HEK293T (cell line): ENCODE measurements at regions not wholly inside any gene's neighbourhood (a gene's known extent, or its start where the extent isn't known, plus 50 kb on each side); places are given as distances from the start of the nearest gene placed in this dataset.

Experiments used
- ARNT ChIP-seq: fragments of 450-650 bp; IDR thresholded peaks from 2 replicates; pipeline ENCODE4 v1.6.1; 2017; ENCODE audit warnings: mild to moderate bottlenecking
- BHLHE40 ChIP-seq: fragments of 450-650 bp; IDR thresholded peaks from 2 replicates; pipeline ENCODE4 v1.6.1; 2016; ENCODE audit warnings: mild to moderate bottlenecking, moderate library complexity, borderline replicate concordance
- CTBP1 ChIP-seq: fragments of 450-650 bp; IDR thresholded peaks from 2 replicates; pipeline ENCODE4 v1.6.1; 2016; ENCODE audit warnings: borderline replicate concordance
- ELF4 ChIP-seq: fragments of 450-650 bp; IDR thresholded peaks from 2 replicates; pipeline ENCODE4 v1.6.1; 2017; ENCODE audit warnings: antibody characterized with exemption
- FOXA1 ChIP-seq: fragments of 450-650 bp; IDR thresholded peaks from 2 replicates; pipeline ENCODE4 v1.6.1; 2016; ENCODE audit warnings: mild to moderate bottlenecking
- FOXK2 ChIP-seq: fragments of 450-650 bp; IDR thresholded peaks from 2 replicates; pipeline ENCODE4 v1.6.1; 2016; ENCODE audit warnings: mild to moderate bottlenecking
- FOXM1 ChIP-seq: fragments of 450-650 bp; IDR thresholded peaks from 2 replicates; pipeline ENCODE4 v1.6.1; 2017; ENCODE audit warnings: mild to moderate bottlenecking, borderline replicate concordance
- HDGF ChIP-seq: fragments of 450-650 bp; IDR thresholded peaks from 2 replicates; pipeline ENCODE4 v1.6.1; 2017; ENCODE audit warnings: antibody characterized with exemption, borderline replicate concordance
- L3MBTL2 ChIP-seq: fragments of 450-650 bp; conservative IDR thresholded peaks from 2 replicates; pipeline ENCODE4 v1.6.1; 2016; ENCODE audit warnings: mild to moderate bottlenecking
- NFRKB ChIP-seq: fragments of 450-650 bp; IDR thresholded peaks from 2 replicates; pipeline ENCODE4 v1.6.1; 2016; ENCODE audit warnings: mild to moderate bottlenecking, moderate library complexity
- SP1 ChIP-seq: fragments of 450-650 bp; IDR thresholded peaks from 2 replicates; pipeline ENCODE4 v1.6.1; 2017
- TARDBP ChIP-seq: fragments of 450-650 bp; IDR thresholded peaks from 2 replicates; pipeline ENCODE4 v1.6.1; 2016
- TF ChIP-seq, protein P1 (sequence below): fragments of 450-650 bp; IDR thresholded peaks from 2 replicates; pipeline ENCODE4 v1.6.1; 2016

DNA sequence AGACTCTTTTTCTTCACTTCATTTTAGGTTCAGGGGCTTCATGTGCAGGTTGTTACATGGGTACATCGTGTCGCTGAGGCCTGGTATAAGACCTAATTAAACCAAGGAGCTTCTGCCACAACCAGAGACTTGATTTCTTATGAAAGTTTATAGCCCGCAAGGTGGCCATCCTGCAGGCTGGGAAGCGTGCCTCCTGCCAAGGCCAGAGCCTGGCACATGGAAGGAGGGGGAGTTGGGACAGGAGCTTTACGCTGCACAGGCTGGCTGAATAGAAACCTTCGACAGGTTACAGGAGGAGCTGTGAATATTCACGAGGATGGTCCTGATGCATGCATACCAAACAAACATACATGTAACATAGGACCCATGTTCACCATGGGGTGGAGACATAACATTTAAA is 50.1 kb upstream of the SIMC1 start:
- no peak for TF ChIP-seq FOXA1
- TF ChIP-seq HDGF = no peak
- TF ChIP-seq CTBP1 = no peak
- no peak for TF ChIP-seq SP1
- no peak for TF ChIP-seq FOXM1
- TF ChIP-seq FOXK2 = no peak
- no peak for TF ChIP-seq ELF4
- TF ChIP-seq, protein P1, sequence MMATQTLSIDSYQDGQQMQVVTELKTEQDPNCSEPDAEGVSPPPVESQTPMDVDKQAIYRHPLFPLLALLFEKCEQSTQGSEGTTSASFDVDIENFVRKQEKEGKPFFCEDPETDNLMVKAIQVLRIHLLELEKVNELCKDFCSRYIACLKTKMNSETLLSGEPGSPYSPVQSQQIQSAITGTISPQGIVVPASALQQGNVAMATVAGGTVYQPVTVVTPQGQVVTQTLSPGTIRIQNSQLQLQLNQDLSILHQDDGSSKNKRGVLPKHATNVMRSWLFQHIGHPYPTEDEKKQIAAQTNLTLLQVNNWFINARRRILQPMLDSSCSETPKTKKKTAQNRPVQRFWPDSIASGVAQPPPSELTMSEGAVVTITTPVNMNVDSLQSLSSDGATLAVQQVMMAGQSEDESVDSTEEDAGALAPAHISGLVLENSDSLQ = no peak
- no peak for TF ChIP-seq BHLHE40
- no peak for TF ChIP-seq L3MBTL2
- TF ChIP-seq ARNT = no peak
- no peak for TF ChIP-seq TARDBP
- no peak for TF ChIP-seq NFRKB
